ENCODE measurements at regions not wholly inside any gene's neighbourhood (a gene's known extent, or its start where the extent isn't known, plus 50 kb on each side); places are given as distances from the start of the nearest gene placed in this dataset.

- H3K4me1 Mint-ChIP-seq: no peaks in the 10 kb centered on the region
- H3K4me3 Mint-ChIP-seq: no peak overlapping the region
- no peak for DNase-seq
- peaks cover 2 to 16% (median 2%) of the 10 kb centered on the region in 3 donors for H3K27me3 Mint-ChIP-seq (ENCODE audit: low read depth in 3 of 3)
- H3K27ac Mint-ChIP-seq: no peak overlapping the region
- H3K36me3 Mint-ChIP-seq: no peaks in the 10 kb centered on the region
- H3K9me3 Mint-ChIP-seq: no peaks in the 10 kb centered on the region
Observed at GRCh38 chr11:33411751-33412150, 154.6 kb downstream of the HIPK3 start.

GRCh38 chr11:33410086-33410765, 153.0 kb downstream of the HIPK3 start:
- no peak for DNase-seq
- H3K27ac Mint-ChIP-seq: no peak overlapping the region

More at GRCh38 chr11:33410086-33410765, 153.0 kb downstream of the HIPK3 start:
- H3K4me3 Mint-ChIP-seq: no peak overlapping the region
- no peaks in the 10 kb centered on the region for H3K36me3 Mint-ChIP-seq
- H3K27me3 Mint-ChIP-seq (ENCODE audit: low read depth in 3 of 3): peaks cover 1 to 16% (median 2%) of the 10 kb centered on the region in 3 donors
- H3K4me1 Mint-ChIP-seq: no peaks in the 10 kb centered on the region
- no peaks in the 10 kb centered on the region for H3K9me3 Mint-ChIP-seq

All from immature natural killer cell (primary cell).